ENCODE measurements at regions not wholly inside any gene's neighbourhood (a gene's known extent, or its start where the extent isn't known, plus 50 kb on each side); places are given as distances from the start of the nearest gene placed in this dataset.
A peak's percentile ranks its signal among the peaks of the same experiment; 100 is the strongest.
"Not testable (repeated sequence)": the region's sequence is repeated elsewhere in the genome, so short reads cannot be mapped to it uniquely, and the experiment has no call there.

DNA sequence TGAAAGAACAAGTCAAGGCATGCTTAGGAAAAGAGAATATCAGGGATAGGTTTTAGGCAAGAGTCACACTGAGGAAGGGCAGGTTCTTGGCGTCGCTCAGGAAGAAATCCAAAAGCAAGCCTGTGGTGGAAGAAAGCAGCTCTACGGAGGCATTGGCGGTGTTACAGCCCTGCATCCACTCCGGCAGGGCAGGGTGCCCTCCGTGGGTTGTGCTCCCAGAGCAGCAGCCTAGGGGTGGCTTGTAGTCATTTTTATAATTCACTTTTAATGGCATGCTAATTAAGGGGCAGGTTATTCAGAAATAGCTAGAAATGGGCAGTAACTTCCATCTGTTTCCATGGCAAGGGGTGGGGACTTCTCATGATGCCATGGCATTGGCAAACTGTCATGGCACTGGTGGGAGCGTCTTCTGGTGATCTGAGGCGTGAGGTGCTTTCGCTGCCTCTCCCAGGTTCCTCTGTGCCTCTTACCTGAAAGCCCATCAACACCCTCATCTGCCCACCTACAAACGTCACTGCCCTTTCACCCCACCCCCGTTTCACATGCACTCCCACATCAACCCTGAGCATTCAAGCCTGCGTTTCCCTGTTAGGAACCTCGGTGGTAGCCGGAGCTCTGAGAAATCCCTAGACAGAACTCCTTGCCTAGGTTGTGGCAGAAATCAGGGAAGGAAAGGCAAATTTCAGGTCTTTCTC, 1763.8 kb upstream of the TPTE start:
- not testable (repeated sequence) for H3K36me3 ChIP-seq (ENCODE audit: insufficient read depth, low read length); H3K9ac ChIP-seq (ENCODE audit: low read depth, low read length); H3K27me3 ChIP-seq (ENCODE audit: insufficient read depth, low read length); H3K4me1 ChIP-seq (ENCODE audit: insufficient read depth, low read length); H3K27ac ChIP-seq (ENCODE audit: low read depth, low read length)
- H3K9me3 ChIP-seq (ENCODE audit: insufficient read depth, low read depth, low read length): peaks cover 44% of the 10 kb centered on the region
- WGBS: 80% methylated on average over 14 of the region's 14 CpGs
- H3K4me3 ChIP-seq (ENCODE audit: low read length): peak overlapping the region; percentile 14; the same call in 1 of the 2 replicates

GRCh38 chr21:8758921-8759367, 1762.4 kb upstream of the TPTE start:
- peaks cover 56% of the 10 kb centered on the region for H3K9me3 ChIP-seq (ENCODE audit: insufficient read depth, low read depth, low read length)
- WGBS: 87% methylated on average over 25 of the region's 25 CpGs
- not testable (repeated sequence) for H3K4me3 ChIP-seq (ENCODE audit: low read length); H3K27me3 ChIP-seq (ENCODE audit: insufficient read depth, low read length); H3K9ac ChIP-seq (ENCODE audit: low read depth, low read length); H3K36me3 ChIP-seq (ENCODE audit: insufficient read depth, low read length); H3K4me1 ChIP-seq (ENCODE audit: insufficient read depth, low read length); H3K27ac ChIP-seq (ENCODE audit: low read depth, low read length)

DNA sequence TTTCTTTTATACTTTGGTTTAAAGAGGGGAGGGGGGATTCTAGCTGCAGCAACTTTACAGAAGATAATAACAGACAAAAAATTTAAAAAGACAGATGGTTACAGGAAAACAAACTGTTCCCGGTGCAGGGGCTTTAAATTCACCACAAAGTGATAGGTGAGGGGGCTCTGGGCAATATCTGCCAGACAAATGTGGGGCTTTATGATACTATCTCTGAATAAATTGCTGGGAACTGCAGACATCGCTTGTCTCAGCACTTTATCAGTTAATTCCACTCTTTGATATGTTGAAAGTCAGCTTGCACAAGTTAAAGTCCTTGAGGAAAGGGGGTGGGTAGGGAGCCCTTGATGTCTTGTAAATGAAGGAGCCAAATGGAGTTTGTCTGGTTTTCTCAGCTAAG, 1759.1 kb upstream of the TPTE start:
- H3K27ac ChIP-seq (ENCODE audit: low read depth, low read length): not testable (repeated sequence)
- 25% methylated on average over 2 of the region's 2 CpGs for WGBS

GRCh38 chr21:8764416-8764815, 1757.0 kb upstream of the TPTE start:
- not testable (repeated sequence) for H3K9ac ChIP-seq (ENCODE audit: low read depth, low read length); H3K4me3 ChIP-seq (ENCODE audit: low read length); H3K36me3 ChIP-seq (ENCODE audit: insufficient read depth, low read length); H3K27ac ChIP-seq (ENCODE audit: low read depth, low read length); H3K27me3 ChIP-seq (ENCODE audit: insufficient read depth, low read length); H3K4me1 ChIP-seq (ENCODE audit: insufficient read depth, low read length)
- H3K9me3 ChIP-seq (ENCODE audit: insufficient read depth, low read depth, low read length): peaks cover 49% of the 10 kb centered on the region
- WGBS: 91% methylated on average over 9 of the region's 9 CpGs

More for the DNA sequence above, 1759.1 kb upstream of the TPTE start:
- H3K36me3 ChIP-seq (ENCODE audit: insufficient read depth, low read length); H3K4me1 ChIP-seq (ENCODE audit: insufficient read depth, low read length); H3K9ac ChIP-seq (ENCODE audit: low read depth, low read length); H3K4me3 ChIP-seq (ENCODE audit: low read length); H3K27me3 ChIP-seq (ENCODE audit: insufficient read depth, low read length): not testable (repeated sequence)
- H3K9me3 ChIP-seq (ENCODE audit: insufficient read depth, low read depth, low read length): peaks cover 68% of the 10 kb centered on the region

GRCh38 chr21:8766142-8766541, 1755.2 kb upstream of the TPTE start:
- not testable (repeated sequence) for H3K27ac ChIP-seq (ENCODE audit: low read depth, low read length); H3K36me3 ChIP-seq (ENCODE audit: insufficient read depth, low read length); H3K4me3 ChIP-seq (ENCODE audit: low read length); H3K9ac ChIP-seq (ENCODE audit: low read depth, low read length); H3K4me1 ChIP-seq (ENCODE audit: insufficient read depth, low read length); H3K27me3 ChIP-seq (ENCODE audit: insufficient read depth, low read length)
- H3K9me3 ChIP-seq (ENCODE audit: insufficient read depth, low read depth, low read length): peaks cover 41% of the 10 kb centered on the region
- 40% methylated on average over 1 of the region's 5 CpGs for WGBS

GRCh38 chr21:8772910-8773514, 1748.4 kb upstream of the TPTE start:
- H3K9ac ChIP-seq (ENCODE audit: low read depth, low read length); H3K27ac ChIP-seq (ENCODE audit: low read depth, low read length); H3K4me1 ChIP-seq (ENCODE audit: insufficient read depth, low read length); H3K36me3 ChIP-seq (ENCODE audit: insufficient read depth, low read length); H3K27me3 ChIP-seq (ENCODE audit: insufficient read depth, low read length); H3K4me3 ChIP-seq (ENCODE audit: low read length); H3K9me3 ChIP-seq (ENCODE audit: insufficient read depth, low read depth, low read length): not testable (repeated sequence)
- 89% methylated on average over 13 of the region's 13 CpGs for WGBS

- H3K9me3 ChIP-seq (ENCODE audit: insufficient read depth, low read depth, low read length): peaks cover 16% of the 10 kb centered on the region
- not testable (repeated sequence) for H3K36me3 ChIP-seq (ENCODE audit: insufficient read depth, low read length); H3K27me3 ChIP-seq (ENCODE audit: insufficient read depth, low read length); H3K4me3 ChIP-seq (ENCODE audit: low read length); H3K27ac ChIP-seq (ENCODE audit: low read depth, low read length); H3K4me1 ChIP-seq (ENCODE audit: insufficient read depth, low read length); H3K9ac ChIP-seq (ENCODE audit: low read depth, low read length)
- 75% methylated on average over 9 of the region's 15 CpGs for WGBS
Measured at GRCh38 chr21:8775591-8776215, 1745.7 kb upstream of the TPTE start.

DNA sequence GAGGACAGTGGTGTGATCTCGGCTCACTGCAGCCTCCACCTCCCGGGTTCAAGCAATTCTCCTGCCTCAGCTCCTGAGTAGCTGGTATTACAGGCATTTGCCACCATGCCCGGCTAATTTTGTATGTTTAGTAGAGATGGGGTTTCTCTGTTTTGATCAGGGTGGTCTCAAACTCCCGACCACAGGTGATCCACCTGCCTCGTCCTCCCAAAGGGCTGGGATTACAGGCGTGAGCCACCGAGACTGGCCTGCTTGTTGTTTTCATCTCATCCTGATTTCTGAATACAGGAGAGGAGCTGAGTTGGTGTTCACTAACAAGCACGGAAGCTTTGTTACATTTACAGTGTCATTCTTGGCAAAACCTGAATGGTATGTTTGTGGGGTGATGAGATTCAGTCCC, 1744.1 kb upstream of the TPTE start:
- H3K27ac ChIP-seq (ENCODE audit: low read depth, low read length); H3K4me1 ChIP-seq (ENCODE audit: insufficient read depth, low read length); H3K27me3 ChIP-seq (ENCODE audit: insufficient read depth, low read length); H3K9ac ChIP-seq (ENCODE audit: low read depth, low read length); H3K36me3 ChIP-seq (ENCODE audit: insufficient read depth, low read length); H3K4me3 ChIP-seq (ENCODE audit: low read length): not testable (repeated sequence)
- H3K9me3 ChIP-seq (ENCODE audit: insufficient read depth, low read depth, low read length): peaks cover 16% of the 10 kb centered on the region
- 88% methylated on average over 7 of the region's 8 CpGs for WGBS

DNA sequence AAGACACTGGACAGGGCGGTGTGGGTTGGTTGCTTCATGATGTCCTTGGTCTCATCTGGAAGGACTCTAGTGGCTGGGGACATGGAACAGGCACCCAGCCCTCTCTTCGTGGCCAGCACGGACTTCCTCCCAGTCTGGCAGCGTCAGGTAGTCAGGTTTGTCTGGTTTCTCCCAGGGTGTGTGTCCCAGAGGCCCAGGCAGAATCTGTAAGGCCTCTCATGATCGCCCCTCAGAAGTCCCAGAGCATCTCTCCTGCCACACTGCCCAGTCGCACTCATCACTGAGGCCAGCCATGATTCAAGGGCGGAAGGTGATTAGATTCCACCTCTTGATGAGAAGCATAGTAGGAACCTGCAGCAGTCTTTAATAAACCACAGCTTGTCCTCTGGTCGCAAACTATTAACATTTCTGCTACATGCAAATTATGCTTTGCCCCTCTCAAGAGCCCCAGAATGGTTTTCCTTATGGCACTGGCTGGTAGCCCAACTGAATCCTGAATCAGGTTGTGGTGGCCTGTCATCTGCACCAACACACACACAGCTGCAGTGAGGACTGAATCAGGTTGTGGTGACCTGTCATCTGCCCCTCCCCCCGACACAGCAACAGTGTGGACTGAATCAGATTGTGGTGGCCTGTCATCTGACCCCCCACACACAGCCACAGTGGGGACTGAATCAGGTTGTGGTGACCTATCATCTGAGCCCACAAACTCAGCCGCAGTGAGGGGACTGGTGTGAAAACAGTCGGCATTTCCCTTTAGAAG, 1742.9 kb upstream of the TPTE start:
- H3K9me3 ChIP-seq (ENCODE audit: insufficient read depth, low read depth, low read length): peaks cover 16% of the 10 kb centered on the region
- not testable (repeated sequence) for H3K27ac ChIP-seq (ENCODE audit: low read depth, low read length); H3K9ac ChIP-seq (ENCODE audit: low read depth, low read length); H3K36me3 ChIP-seq (ENCODE audit: insufficient read depth, low read length); H3K27me3 ChIP-seq (ENCODE audit: insufficient read depth, low read length); H3K4me3 ChIP-seq (ENCODE audit: low read length); H3K4me1 ChIP-seq (ENCODE audit: insufficient read depth, low read length)
- WGBS: 74% methylated on average over 9 of the region's 11 CpGs

DNA sequence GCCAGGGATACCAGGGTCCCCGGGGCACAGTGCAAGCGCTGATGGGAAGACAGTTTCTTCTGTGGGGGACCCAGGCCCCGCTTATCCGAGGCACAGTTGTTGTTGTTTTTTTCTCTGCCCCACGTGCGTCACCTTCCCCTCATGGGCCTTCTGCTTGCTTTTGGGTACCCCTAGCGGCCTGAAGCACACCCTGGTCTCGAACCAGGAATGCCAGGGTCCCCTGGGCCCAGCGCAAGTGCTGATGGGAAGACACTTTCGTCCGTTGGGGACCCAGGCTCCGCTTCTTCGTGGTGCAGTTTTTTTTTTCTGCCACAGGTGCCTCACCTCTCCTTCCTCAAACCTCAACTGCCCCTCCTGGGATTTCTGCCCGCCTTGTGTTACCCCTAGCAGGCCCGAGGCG, 1708.5 kb upstream of the TPTE start:
- H3K4me3 ChIP-seq (ENCODE audit: low read length); H3K27me3 ChIP-seq (ENCODE audit: insufficient read depth, low read length); H3K36me3 ChIP-seq (ENCODE audit: insufficient read depth, low read length); H3K9ac ChIP-seq (ENCODE audit: low read depth, low read length); H3K27ac ChIP-seq (ENCODE audit: low read depth, low read length); H3K4me1 ChIP-seq (ENCODE audit: insufficient read depth, low read length); H3K9me3 ChIP-seq (ENCODE audit: insufficient read depth, low read depth, low read length): not testable (repeated sequence)
- 80% methylated on average over 13 of the region's 16 CpGs for WGBS

DNA sequence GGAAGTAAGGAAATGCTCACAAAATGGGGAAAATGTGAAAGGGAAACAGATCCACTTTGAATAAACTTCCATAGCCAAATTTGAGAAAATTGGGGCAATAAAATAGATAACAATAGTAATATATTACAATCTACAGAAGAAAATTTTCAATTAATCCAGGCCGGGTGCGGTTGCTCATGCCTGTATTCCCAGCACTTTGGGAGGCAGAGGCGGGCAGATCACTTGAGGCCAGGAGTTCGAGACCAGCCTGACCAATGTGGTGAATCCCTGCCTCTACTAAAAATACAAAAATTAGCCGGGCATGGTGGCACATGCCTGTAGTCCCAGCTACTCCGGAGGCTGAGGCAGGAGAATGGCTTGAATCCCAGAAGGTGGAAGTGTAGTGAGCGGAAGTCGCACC, 1687.1 kb upstream of the TPTE start:
- WGBS: 96% methylated on average over 4 of the region's 8 CpGs
- not testable (repeated sequence) for H3K9ac ChIP-seq (ENCODE audit: low read depth, low read length); H3K27me3 ChIP-seq (ENCODE audit: insufficient read depth, low read length); H3K27ac ChIP-seq (ENCODE audit: low read depth, low read length); H3K9me3 ChIP-seq (ENCODE audit: insufficient read depth, low read depth, low read length); H3K4me1 ChIP-seq (ENCODE audit: insufficient read depth, low read length); H3K36me3 ChIP-seq (ENCODE audit: insufficient read depth, low read length); H3K4me3 ChIP-seq (ENCODE audit: low read length)
